ENCODE measurements at regions not wholly inside any gene's neighbourhood (a gene's known extent, or its start where the extent isn't known, plus 50 kb on each side); places are given as distances from the start of the nearest gene placed in this dataset.

DNA sequence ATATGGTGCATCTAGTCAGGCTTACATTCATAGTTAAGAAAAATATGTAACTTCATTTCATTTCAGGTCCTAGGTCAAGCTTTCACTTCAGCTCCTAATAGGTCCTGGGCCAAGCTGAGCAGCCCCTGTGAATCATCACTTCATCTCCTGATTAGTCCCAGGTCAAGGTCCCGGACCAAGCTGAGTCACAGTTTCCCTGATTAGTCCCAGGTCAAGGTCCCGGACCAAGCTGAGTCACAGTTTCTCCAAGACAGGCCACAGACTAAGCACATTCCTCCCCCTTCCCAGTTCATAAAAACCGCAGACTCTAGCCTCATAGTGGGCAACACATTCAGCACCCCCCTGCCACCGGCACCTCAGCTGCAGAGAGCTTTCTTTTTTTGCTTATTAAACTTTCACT lies 1331.8 kb downstream of the PCDH19 start:
- H3K27me3 ChIP-seq: no peaks in the 10 kb centered on the region
- no peak overlapping the region for H3K27ac ChIP-seq
- DNase-seq: no peak
- H3K36me3 ChIP-seq: no peaks in the 10 kb centered on the region
- TF ChIP-seq CTCF (IDR thresholded peaks at IDR 0.05) (no peak), POLR2A (IDR thresholded peaks at IDR 0.05) (no peak)
- H3K4me1 ChIP-seq: no peaks in the 10 kb centered on the region
- H3K9me3 ChIP-seq: no peaks in the 10 kb centered on the region
- intact Hi-C loops (cut with DNase I): no loop called here
- 66 to 70% methylated on average over 2 to 4 of the region's 4 CpGs for WGBS, 2 donors
- H3K4me3 ChIP-seq: no peak overlapping the region

- Histone ChIP-seq H3K4me1 (no peaks in the 10 kb centered on the region), H3K27me3 (no peaks in the 10 kb centered on the region), H3K27ac (no peak overlapping the region), H3K4me3 (no peak overlapping the region), H3K36me3 (no peaks in the 10 kb centered on the region), H3K9me3 (no peaks in the 10 kb centered on the region)
- TF ChIP-seq CTCF (IDR thresholded peaks at IDR 0.05): no peak
- TF ChIP-seq POLR2A (IDR thresholded peaks at IDR 0.05): no peak
- intact Hi-C loops (cut with DNase I): no loop called here
- WGBS, 2 donors: 71 to 94% methylated on average over 2 to 3 of the region's 3 CpGs
- no peak for DNase-seq
Measured at GRCh38 chrX:99077099-99077498, 1333.0 kb downstream of the PCDH19 start.

DNA sequence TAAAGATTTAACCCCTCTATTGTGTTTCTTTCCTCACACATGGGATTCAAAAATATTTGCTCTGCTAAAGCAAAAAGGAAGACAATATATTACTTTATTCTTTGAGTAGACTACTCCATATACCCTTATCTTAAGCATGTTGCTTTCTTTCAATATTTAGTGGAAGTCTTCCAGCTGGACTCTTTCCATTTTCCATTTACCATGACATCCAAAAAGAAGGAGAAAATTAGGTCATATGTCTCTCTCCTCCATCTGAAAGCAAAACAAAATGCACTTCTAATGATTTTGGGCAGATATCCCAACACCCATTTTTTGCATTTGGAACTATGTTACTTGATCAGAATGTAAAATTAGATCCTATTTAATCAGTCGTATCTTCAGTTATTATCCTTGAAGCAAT lies 1336.5 kb downstream of the PCDH19 start:
- intact Hi-C loops (cut with DNase I): no loop called here
- Histone ChIP-seq H3K4me1 (no peaks in the 10 kb centered on the region), H3K4me3 (no peak overlapping the region), H3K36me3 (no peaks in the 10 kb centered on the region), H3K27me3 (no peaks in the 10 kb centered on the region), H3K27ac (no peak overlapping the region), H3K9me3 (no peaks in the 10 kb centered on the region)
- WGBS, 2 donors: 71 to 73% methylated on average over 1 of the region's 1 CpG
- no peak for DNase-seq
- TF ChIP-seq POLR2A (IDR thresholded peaks at IDR 0.05) (no peak), CTCF (IDR thresholded peaks at IDR 0.05) (no peak)

DNA sequence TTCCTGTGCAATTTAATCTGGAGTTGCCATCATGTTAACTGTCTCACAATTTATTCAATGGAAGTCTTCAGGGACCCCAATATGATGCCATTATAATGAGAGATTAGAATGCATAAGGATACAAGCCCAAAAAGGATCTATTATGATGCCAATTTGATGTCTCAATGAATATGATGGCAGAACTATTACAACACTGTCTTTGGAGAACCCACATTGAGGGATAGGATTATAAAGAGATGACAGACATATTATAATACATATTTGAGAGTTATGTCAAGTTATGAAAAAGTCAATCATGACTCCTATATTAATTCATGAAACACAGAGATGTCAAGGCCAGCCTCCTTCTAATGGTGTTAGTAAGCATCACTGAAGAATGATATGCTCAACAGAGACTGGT lies 1358.4 kb downstream of the PCDH19 start:
- Histone ChIP-seq H3K4me1 (no peaks in the 10 kb centered on the region), H3K27me3 (no peaks in the 10 kb centered on the region), H3K27ac (no peak overlapping the region), H3K36me3 (no peaks in the 10 kb centered on the region), H3K4me3 (no peak overlapping the region), H3K9me3 (no peaks in the 10 kb centered on the region)
- intact Hi-C loops (cut with DNase I): no loop called here
- DNase-seq: no peak
- no peak for TF ChIP-seq CTCF (IDR thresholded peaks at IDR 0.05)
- no peak for TF ChIP-seq POLR2A (IDR thresholded peaks at IDR 0.05)

DNA sequence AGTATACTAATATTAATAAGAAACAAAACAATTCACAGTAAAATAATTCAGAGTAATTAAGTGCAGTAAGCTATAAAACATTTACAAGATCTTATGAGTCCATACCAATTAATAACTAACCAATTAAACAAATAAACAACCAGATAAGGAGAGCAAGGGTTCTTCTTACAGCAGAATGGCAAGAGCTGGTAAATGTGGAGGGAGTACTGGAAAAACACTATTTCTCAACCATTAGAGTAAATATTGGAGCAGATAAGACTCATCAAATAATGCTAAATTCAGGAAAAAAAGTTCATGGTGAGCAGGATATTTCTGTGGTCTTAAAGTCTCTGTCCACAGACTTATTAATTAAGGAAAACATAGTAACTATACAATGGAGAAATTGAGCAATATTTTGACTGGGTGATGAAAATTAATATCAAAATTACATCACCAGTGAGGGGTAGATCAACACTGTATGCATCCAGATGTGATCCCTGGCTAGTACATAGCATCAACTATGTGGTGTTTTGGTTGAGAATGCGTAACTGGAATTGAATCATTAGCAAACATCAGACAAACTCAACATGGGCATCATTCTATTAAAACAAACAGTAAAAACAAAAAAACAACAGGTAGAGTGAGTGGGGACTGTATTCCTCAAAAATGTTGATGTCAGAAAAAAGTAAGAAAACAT lies 1376.7 kb downstream of the PCDH19 start:
- Histone ChIP-seq H3K27me3 (no peaks in the 10 kb centered on the region), H3K9me3 (no peaks in the 10 kb centered on the region), H3K4me1 (no peaks in the 10 kb centered on the region), H3K27ac (no peak overlapping the region), H3K4me3 (no peak overlapping the region), H3K36me3 (no peaks in the 10 kb centered on the region)
- 80 to 95% methylated on average over 1 of the region's 1 CpG for WGBS, 2 donors
- TF ChIP-seq CTCF (IDR thresholded peaks at IDR 0.05): no peak
- TF ChIP-seq POLR2A (IDR thresholded peaks at IDR 0.05): no peak
- no peak for DNase-seq
- intact Hi-C loops (cut with DNase I): no loop called here

Data from esophagus squamous epithelium (tissue), 5 donors.